Central memory CD8-positive, alpha-beta T cell (primary cell): ENCODE measurements at regions not wholly inside any gene's neighbourhood (a gene's known extent, or its start where the extent isn't known, plus 50 kb on each side); places are given as distances from the start of the nearest gene placed in this dataset.

ENCODE experiments used
- ATAC-seq: fragments of 150-1000 bp; cut with Tn5 transposase; replicated peaks from 2 replicates; pipeline ENCODE4 v1.10.0; 2022; ENCODE audit warnings: mild to moderate bottlenecking, moderate FRiP score, moderate number of reproducible peaks; ENCODE audit not compliant: poor library complexity, severe bottlenecking; ENCODE audit errors: extremely low read depth
- DNase-seq, 2 donors: peaks; one replicate each; pipeline ENCODE4 v3.0.0; 2021; ENCODE audit warnings: low spot score in 2 of 2
- H3K27ac Mint-ChIP-seq: one replicate; pipeline ENCODE4 v1.8.0; 2022; ENCODE audit warnings: low read depth, mild to moderate bottlenecking, moderate library complexity, mixed read lengths
- H3K27me3 Mint-ChIP-seq: one replicate; pipeline ENCODE4 v1.8.0; 2022; ENCODE audit warnings: mixed read lengths
- H3K36me3 Mint-ChIP-seq: one replicate; pipeline ENCODE4 v1.8.0; 2022; ENCODE audit warnings: mild to moderate bottlenecking, moderate library complexity, mixed read lengths; ENCODE audit not compliant: insufficient read depth
- H3K4me1 Mint-ChIP-seq: one replicate; pipeline ENCODE4 v1.8.0; 2022; ENCODE audit warnings: mixed read lengths
- H3K4me3 Mint-ChIP-seq: one replicate; pipeline ENCODE4 v1.8.0; 2022; ENCODE audit warnings: mild to moderate bottlenecking, moderate library complexity, mixed read lengths
- H3K9me3 Mint-ChIP-seq: one replicate; pipeline ENCODE4 v1.8.0; 2022; ENCODE audit warnings: mixed read lengths

- ATAC-seq: no peak
- H3K4me3 Mint-ChIP-seq: no peak overlapping the region
- no peaks in the 10 kb centered on the region for H3K27me3 Mint-ChIP-seq
- no peaks in the 10 kb centered on the region for H3K4me1 Mint-ChIP-seq
- H3K27ac Mint-ChIP-seq: no peak overlapping the region
- DNase-seq: no peak
- peaks cover 2% of the 10 kb centered on the region for H3K36me3 Mint-ChIP-seq
- peaks cover 27% of the 10 kb centered on the region for H3K9me3 Mint-ChIP-seq
Measured at GRCh38 chr7:47128700-47129099, 453.2 kb downstream of the TNS3 start.

- ATAC-seq (no peak), DNase-seq (no peak)
- H3K27ac Mint-ChIP-seq: no peak overlapping the region
- no peaks in the 10 kb centered on the region for H3K4me1 Mint-ChIP-seq
- no peaks in the 10 kb centered on the region for H3K27me3 Mint-ChIP-seq
- H3K36me3 Mint-ChIP-seq: peaks cover 2% of the 10 kb centered on the region
- H3K4me3 Mint-ChIP-seq: no peak overlapping the region
- H3K9me3 Mint-ChIP-seq: peaks cover 21% of the 10 kb centered on the region
Measured at GRCh38 chr7:47125529-47125928, 456.4 kb downstream of the TNS3 start.

DNA sequence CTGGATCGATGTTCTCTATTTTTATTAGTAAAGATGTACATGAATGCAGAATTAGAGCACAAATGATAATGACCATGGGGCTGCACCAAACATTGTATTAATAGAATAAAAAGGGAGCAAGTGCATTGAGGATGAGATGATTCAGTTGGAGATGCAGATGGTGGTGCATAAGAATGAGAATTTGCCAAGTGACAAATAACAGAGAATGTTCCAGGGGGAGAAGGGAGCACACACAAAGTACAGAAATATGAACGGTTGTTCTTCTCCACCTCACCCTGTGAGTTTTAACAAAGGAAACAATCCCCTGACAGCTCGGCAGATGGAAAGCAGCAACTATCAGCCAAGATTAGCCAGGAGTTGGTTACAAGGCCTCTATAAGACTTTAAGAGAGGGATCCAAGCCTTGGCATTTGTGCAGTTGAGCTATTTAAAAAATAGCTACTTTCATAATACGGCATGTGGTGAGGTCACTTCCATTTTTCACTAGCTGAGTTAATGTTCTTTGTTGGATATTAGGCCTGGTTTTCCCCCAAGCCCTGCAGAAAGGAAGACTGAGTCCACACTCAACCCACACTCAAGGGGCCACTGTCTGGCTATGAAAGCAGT is 462.5 kb downstream of the TNS3 start:
- no peak for ATAC-seq
- DNase-seq: no peak
- H3K9me3 Mint-ChIP-seq: peaks cover 5% of the 10 kb centered on the region
- H3K27me3 Mint-ChIP-seq: no peaks in the 10 kb centered on the region
- H3K36me3 Mint-ChIP-seq: no peaks in the 10 kb centered on the region
- no peaks in the 10 kb centered on the region for H3K4me1 Mint-ChIP-seq
- H3K27ac Mint-ChIP-seq: no peak overlapping the region
- H3K4me3 Mint-ChIP-seq: no peak overlapping the region

DNA sequence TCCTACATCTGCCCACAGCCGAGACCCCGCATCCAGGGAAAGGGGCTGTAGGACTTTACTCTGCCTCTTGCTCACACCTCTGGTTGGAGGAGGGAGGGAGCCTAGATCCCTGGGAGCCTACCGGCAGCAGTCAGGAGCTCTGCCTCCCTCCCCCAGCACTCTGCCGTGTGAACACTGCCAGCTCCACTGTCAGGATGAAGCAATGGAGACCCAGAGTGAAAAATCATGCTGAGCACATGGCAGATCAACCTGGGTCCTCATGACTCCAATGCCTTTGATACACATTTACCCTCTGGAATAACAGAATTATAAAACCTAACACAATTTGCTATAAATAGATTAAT is 477.7 kb downstream of the TNS3 start:
- DNase-seq (no peak), ATAC-seq (no peak)
- Mint-ChIP-seq H3K36me3 (no peaks in the 10 kb centered on the region), H3K4me3 (no peak overlapping the region), H3K27ac (no peak overlapping the region), H3K27me3 (no peaks in the 10 kb centered on the region), H3K9me3 (no peaks in the 10 kb centered on the region), H3K4me1 (no peaks in the 10 kb centered on the region)

DNA sequence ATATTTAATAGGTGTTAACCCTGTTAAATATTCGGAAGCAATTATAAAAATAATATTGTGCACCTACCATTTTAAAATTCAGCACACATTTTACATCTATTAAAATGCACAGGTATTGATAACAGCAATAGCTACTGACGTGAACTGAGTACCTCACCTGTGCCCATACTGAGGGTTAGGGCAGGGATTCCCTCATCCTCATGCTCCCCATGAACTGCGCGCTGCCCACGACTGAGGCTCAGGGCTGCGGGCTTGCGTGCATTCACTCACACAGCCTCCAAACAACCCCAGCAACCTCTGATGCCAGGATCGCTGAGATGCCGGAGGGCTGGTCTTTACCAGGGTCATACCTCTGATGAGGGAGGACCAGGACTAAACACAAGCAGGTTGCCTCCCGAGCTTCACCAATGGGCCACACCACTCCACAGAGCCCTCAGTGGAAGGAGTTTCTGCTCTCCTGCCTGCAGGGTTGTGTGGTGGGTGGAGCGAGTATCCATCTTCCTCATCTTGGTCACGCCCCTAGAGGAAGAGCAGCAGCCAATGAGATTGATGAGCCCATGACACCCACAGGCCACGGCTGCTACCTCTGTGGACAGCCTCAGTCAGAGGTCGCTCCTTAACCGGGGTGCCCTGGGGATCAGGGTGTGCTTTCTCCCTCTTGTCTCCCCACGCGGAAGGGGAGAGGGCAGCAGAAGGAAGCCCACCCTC is 478.3 kb downstream of the TNS3 start:
- no peak overlapping the region for H3K27ac Mint-ChIP-seq
- no peaks in the 10 kb centered on the region for H3K36me3 Mint-ChIP-seq
- no peaks in the 10 kb centered on the region for H3K9me3 Mint-ChIP-seq
- DNase-seq (no peak), ATAC-seq (no peak)
- H3K4me1 Mint-ChIP-seq: no peaks in the 10 kb centered on the region
- no peak overlapping the region for H3K4me3 Mint-ChIP-seq
- no peaks in the 10 kb centered on the region for H3K27me3 Mint-ChIP-seq

DNA sequence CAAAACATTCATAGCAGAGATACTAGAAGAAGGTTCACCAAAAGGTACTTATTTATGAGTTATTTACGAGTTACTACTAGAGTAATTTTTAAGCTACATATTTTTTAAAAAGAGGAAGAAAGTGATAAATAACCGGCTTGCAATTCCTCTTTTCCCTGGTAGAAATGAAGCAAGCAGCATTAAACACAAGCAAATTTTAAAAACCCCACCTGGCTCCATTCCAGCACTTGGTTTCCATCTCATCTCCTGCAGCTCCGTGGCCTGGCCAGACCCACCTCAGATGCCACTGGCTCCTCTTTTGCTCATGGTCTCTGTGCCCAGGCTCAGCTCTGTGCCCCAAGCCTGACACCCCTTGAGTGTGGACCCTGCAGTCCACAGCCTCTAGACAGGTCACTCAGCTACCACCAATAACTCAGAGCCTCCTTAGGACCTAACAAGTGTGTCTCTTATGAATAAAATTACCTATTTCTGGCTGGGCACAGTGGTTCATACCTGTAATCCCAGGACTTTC is 479.5 kb downstream of the TNS3 start:
- no peaks in the 10 kb centered on the region for H3K27me3 Mint-ChIP-seq
- no peaks in the 10 kb centered on the region for H3K36me3 Mint-ChIP-seq
- ATAC-seq (no peak), DNase-seq (no peak)
- H3K27ac Mint-ChIP-seq: no peak overlapping the region
- no peaks in the 10 kb centered on the region for H3K9me3 Mint-ChIP-seq
- H3K4me1 Mint-ChIP-seq: no peaks in the 10 kb centered on the region
- no peak overlapping the region for H3K4me3 Mint-ChIP-seq

GRCh38 chr7:47100817-47101435 is 481.0 kb downstream of the TNS3 start:
- H3K36me3 Mint-ChIP-seq: no peaks in the 10 kb centered on the region
- ATAC-seq: no peak
- no peaks in the 10 kb centered on the region for H3K27me3 Mint-ChIP-seq
- H3K4me1 Mint-ChIP-seq: no peaks in the 10 kb centered on the region
- H3K9me3 Mint-ChIP-seq: no peaks in the 10 kb centered on the region
- no peak overlapping the region for H3K4me3 Mint-ChIP-seq
- H3K27ac Mint-ChIP-seq: no peak overlapping the region
- DNase-seq: no peak

DNA sequence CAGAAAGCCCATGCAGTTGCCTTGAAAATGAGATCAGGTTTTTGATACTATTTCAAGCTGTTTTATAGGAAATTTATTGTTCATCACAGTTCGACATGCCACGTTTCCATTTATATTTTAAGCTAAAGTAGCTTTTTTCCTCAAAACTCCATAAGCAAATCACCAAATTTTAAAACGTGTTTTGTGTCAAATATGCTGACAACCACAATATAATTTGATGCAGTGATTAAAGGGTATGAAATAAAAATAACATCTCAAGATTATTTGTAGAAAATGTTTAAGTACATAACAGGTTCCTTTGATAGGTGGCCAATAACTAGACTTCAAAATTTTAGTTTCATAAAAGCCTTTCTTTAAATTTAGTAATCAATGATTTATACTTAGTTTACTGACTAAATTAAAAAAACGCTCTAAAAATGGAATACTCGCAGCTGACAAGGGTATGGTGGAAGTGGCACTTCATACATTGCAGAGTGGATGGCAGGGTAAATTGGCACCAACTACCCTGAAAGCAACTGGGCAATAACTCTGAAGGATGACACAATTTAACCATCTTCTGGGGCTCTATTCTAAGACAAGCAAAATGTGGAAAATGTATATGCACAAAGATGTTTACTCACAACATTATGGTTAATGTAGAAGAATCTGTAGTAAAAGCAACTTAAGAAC is 481.6 kb downstream of the TNS3 start:
- Mint-ChIP-seq H3K4me1 (no peaks in the 10 kb centered on the region), H3K27ac (no peak overlapping the region), H3K4me3 (no peak overlapping the region), H3K27me3 (no peaks in the 10 kb centered on the region), H3K36me3 (no peaks in the 10 kb centered on the region), H3K9me3 (no peaks in the 10 kb centered on the region)
- no peak for ATAC-seq
- DNase-seq: no peak

- Mint-ChIP-seq H3K36me3 (no peaks in the 10 kb centered on the region), H3K9me3 (no peaks in the 10 kb centered on the region), H3K4me1 (no peaks in the 10 kb centered on the region), H3K27ac (no peak overlapping the region), H3K4me3 (no peak overlapping the region), H3K27me3 (no peaks in the 10 kb centered on the region)
- DNase-seq: no peak
- no peak for ATAC-seq
Measured at GRCh38 chr7:47097431-47097830, 484.5 kb downstream of the TNS3 start.

DNA sequence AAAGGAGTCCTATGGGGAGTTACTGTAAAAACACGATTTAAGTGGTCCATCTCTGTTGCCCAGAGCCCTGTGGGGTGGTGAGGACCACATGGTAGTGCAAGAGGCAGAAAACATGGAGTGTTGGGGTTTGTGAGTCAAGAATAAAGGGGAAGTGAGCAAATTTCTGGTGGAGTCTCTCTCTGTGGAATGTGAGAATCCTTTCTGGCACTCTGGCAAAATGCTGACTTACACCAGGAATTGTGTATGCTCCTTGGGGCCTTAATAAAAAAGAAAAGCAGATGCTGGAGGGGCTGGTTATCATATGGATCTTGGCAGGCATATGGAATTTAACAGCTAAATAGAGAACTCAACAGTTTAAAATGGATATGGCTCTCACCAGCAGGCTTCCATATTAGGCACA is 486.0 kb downstream of the TNS3 start:
- H3K27me3 Mint-ChIP-seq: no peaks in the 10 kb centered on the region
- H3K4me1 Mint-ChIP-seq: no peaks in the 10 kb centered on the region
- H3K36me3 Mint-ChIP-seq: no peaks in the 10 kb centered on the region
- no peak for DNase-seq
- H3K9me3 Mint-ChIP-seq: no peaks in the 10 kb centered on the region
- ATAC-seq: no peak
- no peak overlapping the region for H3K4me3 Mint-ChIP-seq
- no peak overlapping the region for H3K27ac Mint-ChIP-seq

DNA sequence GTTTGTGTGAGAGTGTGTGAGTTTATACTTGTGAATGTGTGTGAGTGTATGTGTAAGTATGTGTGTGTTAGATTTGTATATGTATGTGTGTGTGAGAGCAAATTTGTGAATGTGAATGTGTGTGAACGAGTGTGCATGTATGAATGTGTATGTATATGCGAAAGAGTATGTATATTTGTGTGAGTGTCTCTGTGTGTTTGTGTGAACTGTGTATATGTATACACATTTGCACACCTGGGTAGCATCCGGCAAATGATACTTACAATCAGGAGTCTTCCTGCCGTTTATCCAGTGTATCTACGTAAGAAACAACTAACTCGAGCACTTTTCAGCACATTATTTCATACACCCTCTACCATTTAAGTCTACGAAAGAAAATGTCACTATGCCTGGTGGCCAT is 487.4 kb downstream of the TNS3 start:
- Mint-ChIP-seq H3K9me3 (no peaks in the 10 kb centered on the region), H3K36me3 (no peaks in the 10 kb centered on the region), H3K4me1 (no peaks in the 10 kb centered on the region), H3K27ac (no peak overlapping the region), H3K4me3 (no peak overlapping the region), H3K27me3 (peaks cover 10% of the 10 kb centered on the region)
- DNase-seq: no peak
- no peak for ATAC-seq

- DNase-seq (no peak), ATAC-seq (no peak)
- Mint-ChIP-seq H3K4me3 (no peak overlapping the region), H3K4me1 (no peaks in the 10 kb centered on the region), H3K36me3 (no peaks in the 10 kb centered on the region), H3K9me3 (no peaks in the 10 kb centered on the region), H3K27me3 (peaks cover 10% of the 10 kb centered on the region), H3K27ac (no peak overlapping the region)
Measured at GRCh38 chr7:47093320-47094234, 488.3 kb downstream of the TNS3 start.
